CD4-positive, alpha-beta T cell treated with Interleukin-12 subunit alpha and Interleukin-12 subunit beta, for 1 hour (primary cell): ENCODE measurements at regions not wholly inside any gene's neighbourhood (a gene's known extent, or its start where the extent isn't known, plus 50 kb on each side); places are given as distances from the start of the nearest gene placed in this dataset.

Experiments used
- DNase-seq: peaks from one replicate; pipeline ENCODE4 v3.0.0-alpha.2; 2020

DNA sequence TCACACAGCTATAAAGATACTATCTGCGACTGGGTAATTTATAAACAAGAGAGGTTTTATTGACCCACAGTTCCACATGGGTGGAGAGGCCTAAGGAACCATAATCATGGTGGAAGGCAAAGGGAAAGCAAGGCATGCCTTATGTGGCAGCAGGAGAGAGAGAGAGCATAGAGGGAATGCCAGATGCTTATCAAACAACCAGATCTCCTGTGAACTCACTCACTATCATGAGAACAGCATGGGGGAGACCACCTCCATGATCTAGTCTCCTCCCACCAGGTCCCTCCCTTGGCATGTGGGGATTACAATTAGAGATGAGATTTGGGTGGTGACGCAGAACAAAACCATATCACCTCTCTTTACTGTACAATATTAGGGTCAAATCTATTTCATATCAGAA is 1101.6 kb upstream of the RAG2 start:
- DNase-seq, result no peak

DNA sequence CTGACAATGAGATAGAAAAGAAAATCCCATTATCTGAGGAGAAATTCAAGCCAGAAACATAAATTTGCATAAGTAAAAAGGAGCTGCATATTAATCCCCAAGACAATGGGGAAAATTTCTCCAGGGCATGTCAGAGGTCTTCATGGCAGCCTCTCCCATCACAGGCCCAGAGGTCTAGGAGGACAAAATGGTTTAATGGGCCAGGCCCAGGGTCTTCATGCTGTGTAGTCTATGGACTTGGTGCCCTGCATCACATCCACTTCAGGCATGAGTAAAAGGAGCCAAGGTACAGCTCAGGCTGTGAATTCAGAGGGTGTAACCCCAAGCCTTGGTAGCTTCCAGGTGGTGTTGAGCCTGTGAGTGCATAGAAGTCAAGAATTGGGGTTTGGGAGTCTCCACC is 1097.2 kb upstream of the RAG2 start:
- no peak for DNase-seq

DNA sequence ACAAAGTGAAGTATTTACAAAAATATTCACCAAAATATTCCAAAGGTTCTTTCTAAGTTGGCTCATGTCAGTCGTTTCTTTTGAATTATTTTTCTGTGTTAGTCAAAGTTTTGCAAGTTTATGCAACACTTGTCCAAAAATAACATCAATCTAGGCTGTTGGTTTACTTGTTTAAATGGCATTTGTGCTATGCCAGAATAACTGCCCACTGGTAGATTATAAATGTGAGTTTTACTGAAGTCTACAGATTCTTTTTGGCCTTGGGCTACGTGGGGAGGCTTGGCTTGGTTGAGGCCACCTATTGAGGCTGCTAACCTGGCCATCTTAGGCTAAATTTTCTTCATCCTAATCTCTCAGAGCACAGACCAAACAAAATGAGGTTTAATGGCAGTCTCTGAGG is 1091.9 kb upstream of the RAG2 start:
- no peak for DNase-seq

DNA sequence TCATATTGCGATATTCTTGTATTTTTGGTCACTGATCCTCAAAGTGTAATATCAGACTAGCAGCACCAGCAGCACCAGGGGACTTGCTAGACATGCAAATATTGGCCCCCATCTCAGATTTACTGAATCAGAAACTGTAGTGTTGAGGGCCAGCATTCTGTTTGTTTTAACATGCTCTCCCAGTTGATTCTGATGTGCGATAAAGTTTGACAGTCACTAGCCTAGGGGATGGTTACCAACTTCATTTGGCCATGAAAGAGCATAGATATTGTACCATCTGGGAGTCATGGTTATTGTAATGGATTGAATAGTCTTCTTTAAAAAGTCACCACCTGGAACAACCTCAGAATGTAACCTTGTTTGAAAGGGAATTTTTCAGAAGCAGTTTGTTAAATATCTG is 1090.4 kb upstream of the RAG2 start:
- no peak for DNase-seq

DNA sequence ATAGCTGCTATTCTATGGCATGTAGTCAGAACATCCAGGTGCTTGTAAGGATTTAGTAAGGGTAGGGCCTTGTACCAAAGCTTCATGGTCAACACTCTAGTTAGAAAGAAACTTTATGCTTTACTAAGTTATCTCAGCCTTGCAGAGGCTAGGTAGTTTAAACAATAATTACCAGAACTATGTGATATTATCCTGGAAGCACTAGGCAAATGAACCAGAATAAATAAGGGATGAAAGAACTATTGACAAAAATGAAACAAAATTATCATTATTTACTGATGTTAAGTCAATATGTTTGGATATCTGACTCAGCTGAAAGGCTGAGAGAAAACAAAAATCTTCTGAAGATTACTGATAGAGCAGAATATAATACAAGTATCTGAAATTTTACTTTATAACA is 1089.1 kb upstream of the RAG2 start:
- no peak for DNase-seq

DNA sequence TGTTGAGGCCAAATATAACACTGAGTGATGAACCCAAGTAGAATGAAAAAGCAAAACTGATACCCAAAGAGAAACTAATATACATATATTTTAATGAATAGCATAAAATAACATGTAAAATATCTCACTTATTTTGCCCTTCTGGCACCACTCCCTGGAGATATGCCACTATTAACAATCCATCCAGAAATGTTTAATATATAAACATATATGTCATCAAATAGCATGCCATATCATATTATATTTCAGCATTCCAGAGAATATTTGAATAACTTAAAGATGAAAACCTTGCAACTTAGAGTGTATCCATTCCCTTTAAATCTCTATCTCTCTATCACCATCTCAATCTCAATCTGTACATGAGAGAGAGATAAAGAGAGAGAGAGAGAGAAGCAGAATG is 1073.3 kb upstream of the RAG2 start:
- no peak for DNase-seq

DNA sequence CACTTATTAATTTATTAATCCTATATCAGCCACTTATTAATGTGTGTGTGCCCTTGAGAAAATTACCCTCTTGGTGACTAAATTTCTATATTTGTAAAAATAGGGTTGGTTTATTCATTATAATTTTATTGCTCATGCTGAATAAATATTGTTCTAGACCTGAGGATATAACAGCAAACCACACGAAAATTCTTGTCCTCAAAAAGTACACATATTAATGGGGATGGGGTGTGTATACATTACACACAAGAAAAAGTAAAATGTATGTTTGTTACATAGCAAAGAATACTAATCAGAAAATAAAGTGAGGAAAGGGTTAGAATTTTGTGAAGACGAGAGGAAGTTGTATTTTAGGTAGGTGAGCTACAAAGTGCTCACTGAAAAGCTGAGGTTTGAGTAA is 1068.9 kb upstream of the RAG2 start:
- no peak for DNase-seq

DNA sequence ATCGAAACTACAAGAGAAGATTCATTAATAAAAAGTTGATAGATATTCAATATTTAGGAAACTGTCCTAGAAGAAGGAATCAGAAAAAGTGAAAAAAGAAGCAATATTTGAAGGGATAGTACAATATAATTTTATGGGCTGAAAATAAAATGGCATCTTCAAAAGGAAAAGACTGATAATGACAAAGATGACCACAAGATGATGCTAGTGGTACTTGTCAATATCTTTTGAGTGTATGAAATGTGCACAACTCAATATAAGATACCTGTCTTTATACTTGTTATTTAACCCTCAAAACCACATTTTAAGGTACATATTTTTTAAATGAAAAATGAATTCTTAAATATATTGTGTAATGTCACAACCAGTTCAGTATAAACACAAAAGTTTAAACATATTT is 1059.6 kb upstream of the RAG2 start:
- no peak for DNase-seq

DNA sequence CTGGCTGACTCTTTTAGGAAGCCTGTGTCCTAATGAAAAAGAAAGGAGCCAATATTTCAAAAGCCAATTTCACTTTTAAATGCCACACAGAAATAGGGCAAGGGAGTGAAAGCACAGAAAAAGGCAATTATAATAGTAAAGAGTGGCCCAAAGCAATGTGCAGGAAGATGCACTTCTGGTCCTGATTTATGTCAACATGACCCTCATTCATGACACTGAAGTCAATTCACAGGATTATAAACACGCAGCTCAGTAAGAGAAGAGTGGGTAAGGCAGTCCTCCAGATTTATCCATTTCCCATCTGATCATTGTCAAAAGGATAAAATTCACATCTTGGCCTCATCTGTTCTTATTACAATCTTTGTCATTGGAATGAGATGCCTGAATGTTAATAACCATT is 1049.7 kb upstream of the RAG2 start:
- no peak for DNase-seq

DNA sequence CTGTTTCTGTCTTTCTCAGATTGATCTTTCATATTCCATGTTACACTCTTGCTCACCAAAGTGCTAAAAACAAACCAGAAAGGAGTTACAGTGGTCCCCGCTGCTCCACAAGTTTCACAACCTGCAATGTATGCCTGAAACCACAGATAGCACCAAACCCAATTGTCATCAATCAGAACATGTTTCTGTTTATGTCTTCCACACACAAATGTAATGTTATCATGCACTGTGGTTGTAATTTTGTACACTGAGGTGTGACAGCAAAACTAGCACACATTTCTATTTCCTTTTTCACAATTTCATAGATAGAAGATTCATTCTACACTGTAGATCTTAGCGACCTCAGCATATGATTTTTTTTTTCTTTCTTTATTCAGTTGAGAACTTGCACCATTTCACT is 1045.9 kb upstream of the RAG2 start:
- no peak for DNase-seq

DNA sequence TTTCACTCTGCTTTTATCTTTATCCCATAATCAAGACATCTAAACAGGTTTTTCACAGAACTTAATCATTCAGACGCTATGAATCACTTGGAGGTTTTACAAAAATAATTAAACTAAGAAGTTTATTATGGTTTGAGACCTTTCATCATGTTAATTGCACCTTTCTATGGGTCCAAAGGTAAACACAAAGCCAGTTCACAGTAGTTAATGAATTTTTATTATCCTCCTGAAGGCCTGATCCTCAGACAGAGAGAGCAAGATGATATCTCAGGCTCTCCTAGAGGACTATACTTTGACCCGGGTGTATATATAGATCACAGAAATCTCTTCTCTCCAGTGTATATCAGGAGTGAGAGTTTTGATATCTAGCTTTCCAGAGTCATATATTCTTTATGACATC is 1044.3 kb upstream of the RAG2 start:
- DNase-seq, result no peak

DNA sequence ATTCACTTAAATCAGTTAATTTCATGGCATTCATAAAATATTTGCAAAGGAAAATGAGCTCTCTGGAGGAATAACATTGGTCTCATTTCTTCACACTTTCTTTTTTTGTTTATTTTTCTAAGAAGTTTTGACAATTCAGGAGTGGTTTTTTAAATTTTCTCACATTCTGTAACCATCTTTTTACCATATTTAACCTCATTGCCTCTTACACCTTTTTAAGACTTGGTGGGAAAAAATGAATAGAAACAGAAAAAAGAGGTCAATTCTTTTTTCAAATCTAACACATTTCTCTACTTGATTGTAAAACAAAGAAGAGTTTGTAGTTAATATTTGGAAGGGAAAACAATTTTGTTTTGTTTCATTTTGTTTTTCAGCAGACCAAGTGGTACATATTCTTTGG is 1034.7 kb upstream of the RAG2 start:
- no peak for DNase-seq

DNA sequence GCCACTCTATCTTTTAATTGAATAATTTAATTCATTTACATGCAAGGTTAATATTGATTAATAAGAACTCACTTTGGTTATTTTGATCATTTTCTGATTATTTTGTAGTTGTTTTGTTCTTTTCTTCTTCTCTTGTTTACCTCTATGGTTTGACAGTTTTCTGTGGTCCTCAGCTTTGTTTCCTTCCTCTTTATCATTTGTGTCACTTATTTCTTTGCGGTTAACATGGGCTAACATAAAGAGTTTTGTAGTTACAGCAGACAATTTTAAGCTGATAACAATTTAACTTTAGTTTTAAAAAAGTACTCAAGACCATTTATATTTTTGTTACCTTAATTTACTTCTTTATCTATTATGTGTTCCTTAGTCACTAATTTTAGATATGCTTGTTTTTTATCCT is 1032.8 kb upstream of the RAG2 start:
- DNase-seq, result no peak

DNA sequence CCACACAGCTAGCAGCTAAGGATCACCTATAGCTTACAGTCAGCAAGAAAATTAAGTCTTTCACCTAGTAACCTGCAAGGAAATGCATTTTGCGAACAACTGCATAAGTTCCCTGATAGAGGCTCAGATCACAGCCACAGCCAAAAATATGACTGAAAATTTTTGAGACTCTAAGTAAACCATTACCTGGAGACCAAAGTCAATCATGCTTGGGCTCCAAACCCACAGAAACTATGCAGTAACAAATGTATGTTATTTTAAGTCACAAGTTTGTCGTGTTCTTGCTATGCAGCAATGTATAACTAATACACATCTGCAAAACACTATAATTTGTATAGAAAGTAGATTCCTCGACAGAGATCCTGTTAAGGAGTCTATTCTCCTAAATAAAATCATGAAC is 1025.7 kb upstream of the RAG2 start:
- DNase-seq, result no peak

DNA sequence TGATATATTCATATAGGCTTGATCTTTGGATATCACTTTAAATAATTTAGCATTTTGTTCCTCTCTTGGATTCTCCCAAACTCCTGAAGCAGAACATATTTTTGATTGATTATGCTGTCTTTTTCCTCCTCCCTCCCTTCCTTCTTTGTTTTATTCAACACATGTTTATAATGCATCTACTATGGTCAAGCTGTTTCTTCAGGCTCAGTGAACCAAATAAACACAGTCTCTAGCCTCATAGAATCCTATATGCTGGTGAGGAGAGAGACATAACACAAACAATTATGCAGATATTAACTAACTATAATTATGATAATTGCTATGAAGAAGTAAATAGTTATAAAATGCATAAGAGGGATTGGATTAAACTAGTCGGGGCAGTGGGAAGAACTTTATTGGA is 1023.6 kb upstream of the RAG2 start:
- no peak for DNase-seq

DNA sequence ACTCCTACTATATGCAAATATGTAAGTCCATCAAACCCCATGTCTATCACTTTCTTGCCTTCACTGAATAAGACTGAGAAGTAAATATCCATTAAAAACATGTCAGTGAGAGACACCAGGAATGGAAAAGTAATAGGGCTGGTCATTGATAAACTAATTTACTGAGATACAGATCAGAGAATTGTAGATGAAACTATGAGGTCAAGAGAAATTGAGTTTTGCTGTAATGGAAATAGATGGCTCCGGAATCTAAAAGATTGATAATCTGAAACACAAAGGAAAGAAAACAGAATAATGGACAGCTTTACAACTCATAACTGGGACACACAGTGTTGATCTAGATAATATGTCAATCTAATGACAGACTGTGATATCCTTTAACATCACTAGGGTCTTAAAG is 1018.3 kb upstream of the RAG2 start:
- no peak for DNase-seq

DNA sequence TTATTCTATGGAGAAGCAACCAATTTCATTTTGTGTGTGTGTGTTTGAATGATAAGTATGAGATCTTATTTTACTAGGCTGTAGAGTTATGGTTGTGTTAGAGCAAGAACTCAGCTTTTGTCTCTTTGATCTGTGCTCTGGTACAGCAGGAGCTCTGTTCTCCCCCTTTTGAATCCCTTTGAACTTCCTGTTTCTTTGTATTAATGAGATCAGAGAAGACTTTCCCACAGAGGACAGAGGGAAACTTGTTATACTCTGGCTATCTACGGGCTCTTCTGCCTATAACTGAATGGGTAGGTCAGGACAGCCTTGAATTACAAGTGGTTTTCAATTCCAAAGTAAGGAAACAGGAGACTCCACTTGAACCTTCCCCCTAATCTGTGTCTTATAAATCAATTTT is 1015.0 kb upstream of the RAG2 start:
- no peak for DNase-seq

DNA sequence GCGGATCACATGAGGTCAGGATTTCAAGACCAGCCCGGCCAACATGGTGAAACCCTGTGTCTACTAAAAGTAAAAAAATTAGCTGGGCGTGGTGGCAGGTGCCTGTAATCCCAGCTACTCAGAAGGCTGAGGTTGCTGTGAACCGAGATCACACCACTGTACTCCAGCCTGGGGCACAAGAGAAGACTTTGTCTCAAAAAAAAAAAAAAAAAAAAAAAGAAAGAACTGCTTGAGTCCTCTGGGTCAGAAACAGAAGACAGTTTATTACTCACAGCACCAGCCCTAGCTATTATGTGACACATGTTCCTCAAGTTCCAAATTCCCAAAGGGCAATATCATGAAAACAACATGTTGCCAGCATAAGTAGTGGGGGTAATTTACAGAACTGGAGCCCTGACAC is 1014.1 kb upstream of the RAG2 start:
- no peak for DNase-seq

DNA sequence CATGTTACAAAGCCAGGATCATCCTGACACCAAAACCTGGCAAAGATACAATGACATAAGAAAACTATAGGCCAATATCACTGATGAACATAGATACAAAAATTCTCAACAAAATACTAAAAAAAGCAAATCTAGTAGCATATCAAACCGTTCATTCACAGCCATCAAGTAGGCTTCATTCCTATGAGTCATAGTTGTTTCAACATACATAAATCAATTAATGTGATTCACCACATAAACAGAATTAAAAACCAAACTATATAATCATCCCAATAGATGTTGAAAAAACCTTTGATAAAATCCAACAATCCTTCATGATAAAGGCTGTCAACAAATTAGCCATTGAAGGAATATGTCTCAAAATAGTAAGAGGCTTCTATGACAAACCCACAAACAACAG is 1007.2 kb upstream of the RAG2 start:
- no peak for DNase-seq

DNA sequence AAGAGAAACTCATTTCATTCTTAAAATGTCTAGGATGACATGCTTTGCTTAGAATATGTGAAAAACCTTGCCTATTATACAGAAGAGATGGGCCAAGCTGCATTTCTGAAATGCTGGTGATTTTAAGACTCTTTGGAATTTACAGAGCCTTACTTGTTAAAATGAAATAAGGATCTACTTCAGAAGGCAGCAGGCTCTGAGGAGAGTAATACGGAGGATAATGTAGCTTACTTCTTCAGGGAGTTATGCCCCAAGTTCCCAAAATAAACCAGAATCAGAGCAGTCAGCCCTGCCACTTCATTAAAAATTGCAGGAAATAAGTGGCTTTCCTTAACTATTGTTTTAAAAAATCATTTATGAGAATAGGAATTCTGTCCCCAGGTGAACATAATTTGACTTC is 1000.3 kb upstream of the RAG2 start:
- no peak for DNase-seq

DNA sequence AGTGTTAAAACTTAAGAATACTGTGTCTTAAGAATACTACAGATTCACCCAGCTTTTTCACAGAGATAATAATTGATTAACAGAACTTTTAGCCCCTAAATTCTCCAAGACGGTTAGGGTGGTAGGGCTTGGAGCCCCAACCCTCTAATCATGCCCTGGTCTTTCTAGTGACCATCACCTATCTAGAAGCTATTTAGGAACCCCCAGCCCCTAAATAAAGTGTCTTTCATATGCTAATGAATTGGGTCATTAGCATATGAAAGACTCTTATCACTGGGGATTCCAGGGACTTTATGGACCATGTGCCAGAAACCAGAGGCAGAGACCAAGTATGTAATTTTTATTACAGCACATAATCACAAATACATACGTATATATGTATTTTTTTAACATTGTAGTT is 999.7 kb upstream of the RAG2 start:
- DNase-seq, result no peak

DNA sequence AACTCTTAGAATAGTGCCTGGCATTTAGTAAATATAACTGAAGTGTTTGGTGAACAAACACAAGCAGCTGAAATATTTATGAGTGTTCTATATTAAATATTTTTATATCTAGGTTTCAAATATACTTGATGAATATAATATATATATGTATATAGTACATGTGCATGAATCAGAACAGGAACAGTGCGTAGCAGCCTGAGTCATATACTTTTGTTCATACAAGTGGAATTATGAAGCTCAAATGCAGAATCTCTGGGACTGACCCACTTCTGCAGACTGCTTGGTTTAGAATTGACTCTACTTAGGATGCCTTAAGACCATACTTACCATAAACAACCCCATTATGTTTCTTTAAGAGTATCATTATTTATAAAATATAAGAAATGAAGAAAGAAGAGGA is 997.8 kb upstream of the RAG2 start:
- DNase-seq, result no peak

DNA sequence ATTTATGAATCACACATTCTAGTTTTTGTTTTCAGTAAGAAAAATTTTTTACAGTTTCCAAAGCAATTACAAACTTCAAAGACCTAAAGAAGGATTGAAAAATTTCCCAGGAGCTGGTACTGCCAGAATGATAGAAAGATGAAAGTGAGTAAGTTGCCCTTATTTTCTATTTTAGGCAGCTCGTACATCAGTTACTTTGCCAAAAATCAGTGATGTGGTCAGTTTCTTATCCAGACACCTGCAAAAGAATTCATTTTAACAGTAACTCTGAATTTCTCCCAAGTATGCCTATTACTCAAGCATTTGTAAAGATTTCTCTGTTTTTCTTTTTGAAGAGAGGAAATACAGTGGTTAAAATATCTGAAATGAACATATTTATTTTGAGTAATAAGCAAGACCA is 976.3 kb upstream of the RAG2 start:
- DNase-seq, result no peak

DNA sequence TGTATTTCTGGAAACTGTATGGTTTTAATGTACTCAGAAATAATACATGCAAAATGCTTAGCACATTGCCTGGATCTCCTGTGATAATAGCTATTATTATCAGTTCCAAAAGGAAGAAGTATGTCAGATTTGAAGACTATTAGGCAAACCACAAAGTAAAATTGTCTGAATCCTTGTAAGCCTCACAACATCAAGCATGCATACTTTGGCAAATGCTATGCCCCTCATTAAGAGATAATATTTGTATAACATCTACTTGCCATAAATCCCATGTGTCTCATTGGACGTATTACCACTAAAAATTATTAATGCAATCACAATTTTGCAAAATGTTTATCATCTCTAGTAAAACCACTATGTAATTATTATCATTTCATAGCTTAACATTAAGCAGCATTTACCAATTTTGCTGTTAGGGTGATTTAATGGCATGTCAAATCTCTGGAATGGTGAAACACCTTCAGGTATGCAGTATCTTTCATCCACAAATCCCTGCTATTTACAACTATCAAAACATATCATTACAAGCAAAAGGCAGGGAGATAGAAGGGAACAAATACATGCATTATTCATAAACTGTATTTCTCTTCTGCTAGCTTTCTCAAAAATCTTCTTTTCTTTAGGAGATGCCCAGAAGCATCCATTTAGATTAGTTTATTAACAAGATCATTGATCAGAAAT is 974.6 kb upstream of the RAG2 start:
- no peak for DNase-seq

DNA sequence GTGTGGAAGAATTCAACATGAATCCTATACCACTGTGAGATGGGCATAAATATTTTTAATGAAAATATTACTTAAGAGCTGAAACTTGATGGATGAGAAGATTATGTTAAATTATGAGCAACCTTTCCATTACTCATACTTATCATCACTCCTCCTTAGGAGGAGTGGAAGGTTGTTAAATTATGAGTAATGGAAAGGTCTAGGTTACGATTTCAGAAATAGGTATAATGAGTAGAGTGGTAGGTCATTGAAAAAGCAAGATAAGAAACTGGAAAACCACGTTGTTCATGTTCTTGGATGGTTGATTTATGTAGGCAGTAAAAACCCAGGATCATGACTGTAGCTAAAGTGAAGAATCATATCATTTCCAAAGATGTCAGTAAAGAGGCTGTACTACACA is 973.2 kb upstream of the RAG2 start:
- no peak for DNase-seq

DNA sequence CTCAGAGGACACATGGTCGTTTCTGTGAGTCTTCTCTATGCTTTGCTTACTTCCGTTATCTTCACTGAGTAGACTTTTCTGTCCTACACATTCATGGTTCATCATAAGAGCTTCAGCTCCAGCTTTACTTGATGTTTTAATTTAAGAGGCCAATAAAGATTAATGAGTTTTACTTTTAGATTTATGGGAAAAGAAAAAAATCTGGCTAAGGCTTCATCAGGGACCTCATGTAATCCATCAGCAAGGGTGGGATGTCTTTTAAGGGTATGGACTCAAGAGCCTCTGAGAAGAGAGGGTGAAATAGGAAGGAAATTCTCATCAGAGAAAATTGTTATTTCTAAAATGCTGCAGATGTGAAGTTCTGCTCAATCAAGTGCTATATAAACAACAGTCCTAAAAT is 963.0 kb upstream of the RAG2 start:
- DNase-seq, result no peak
